ENCODE measurements at regions not wholly inside any gene's neighbourhood (a gene's known extent, or its start where the extent isn't known, plus 50 kb on each side); places are given as distances from the start of the nearest gene placed in this dataset.

DNA sequence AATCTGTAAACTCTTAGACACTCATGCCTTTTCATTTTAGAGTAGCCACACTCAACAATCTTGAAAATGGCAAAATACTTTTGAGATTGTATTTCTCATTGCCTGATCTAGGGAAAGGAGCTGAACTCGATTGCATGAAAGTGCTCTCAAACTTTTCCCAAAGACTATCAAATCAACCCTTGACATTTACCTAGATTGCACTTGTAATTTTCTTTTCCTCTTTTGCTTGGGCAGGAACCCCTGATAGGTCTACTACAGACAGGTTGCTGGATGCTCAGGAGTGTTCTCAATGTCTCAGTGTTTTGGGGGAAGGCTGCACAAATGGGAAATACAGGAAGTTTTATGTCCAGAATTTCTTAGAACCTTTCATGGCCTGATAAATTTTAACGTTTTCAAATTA is 468.0 kb upstream of the GJE1 start:
- peaks cover 5% of the 10 kb centered on the region for H3K4me1 ChIP-seq (ENCODE audit: insufficient read depth, low read length)
- no peak overlapping the region for H3K4me3 ChIP-seq (ENCODE audit: low read length)
- H3K36me3 ChIP-seq (ENCODE audit: insufficient read depth, low read length) = no peaks in the 10 kb centered on the region
- H2AFZ ChIP-seq (ENCODE audit: low read depth, low read length) = no peak overlapping the region
- H3K27me3 ChIP-seq (ENCODE audit: insufficient read depth, low read length) = no peaks in the 10 kb centered on the region
- peaks cover 2% of the 10 kb centered on the region for H3K9me3 ChIP-seq (ENCODE audit: low read length)

DNA sequence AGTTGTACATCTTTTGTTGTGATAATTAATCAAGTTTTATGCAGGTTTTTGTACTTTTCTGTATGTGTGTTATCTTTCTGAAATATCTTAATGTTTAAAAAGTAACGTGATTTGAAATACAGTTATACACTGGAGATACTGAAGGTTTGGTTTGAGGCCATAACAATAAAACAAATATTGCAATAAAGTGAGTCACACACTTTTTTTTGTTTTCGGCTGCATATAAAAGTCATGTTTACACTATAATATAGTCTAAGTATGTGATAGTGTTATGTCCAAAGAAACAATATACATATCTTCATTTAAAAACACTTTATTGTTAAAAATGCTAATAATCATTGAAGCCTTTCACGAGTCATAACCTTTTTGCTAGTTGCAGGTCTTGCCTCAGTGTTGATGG is 473.1 kb upstream of the GJE1 start:
- H3K27me3 ChIP-seq (ENCODE audit: insufficient read depth, low read length) = no peaks in the 10 kb centered on the region
- no peak overlapping the region for H2AFZ ChIP-seq (ENCODE audit: low read depth, low read length)
- H3K4me3 ChIP-seq (ENCODE audit: low read length) = no peak overlapping the region
- H3K9me3 ChIP-seq (ENCODE audit: low read length) = no peaks in the 10 kb centered on the region
- H3K4me1 ChIP-seq (ENCODE audit: insufficient read depth, low read length) = no peaks in the 10 kb centered on the region
- H3K36me3 ChIP-seq (ENCODE audit: insufficient read depth, low read length) = no peaks in the 10 kb centered on the region

DNA sequence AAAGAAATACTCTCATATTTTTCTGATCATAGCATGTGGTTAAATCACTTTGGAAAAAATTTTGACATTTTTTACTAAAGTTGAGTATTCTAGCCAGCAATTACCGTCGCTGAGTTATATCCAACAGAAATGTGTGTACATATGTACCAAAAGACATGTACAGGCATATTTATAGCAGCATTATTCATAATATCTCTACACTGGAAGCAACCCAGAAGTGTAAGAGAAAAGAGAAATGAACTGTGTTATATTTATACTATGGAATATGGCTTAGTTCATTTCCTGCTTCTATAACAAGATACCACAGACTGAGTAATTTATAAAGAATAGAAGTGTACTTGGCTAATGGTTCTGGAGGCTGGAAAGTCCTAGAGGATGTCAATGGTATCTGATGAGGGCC is 474.0 kb upstream of the GJE1 start:
- Histone ChIP-seq H2AFZ (ENCODE audit: low read depth, low read length) (no peak overlapping the region), H3K27me3 (ENCODE audit: insufficient read depth, low read length) (no peaks in the 10 kb centered on the region), H3K4me1 (ENCODE audit: insufficient read depth, low read length) (no peaks in the 10 kb centered on the region), H3K9me3 (ENCODE audit: low read length) (no peaks in the 10 kb centered on the region), H3K4me3 (ENCODE audit: low read length) (no peak overlapping the region), H3K36me3 (ENCODE audit: insufficient read depth, low read length) (no peaks in the 10 kb centered on the region)

DNA sequence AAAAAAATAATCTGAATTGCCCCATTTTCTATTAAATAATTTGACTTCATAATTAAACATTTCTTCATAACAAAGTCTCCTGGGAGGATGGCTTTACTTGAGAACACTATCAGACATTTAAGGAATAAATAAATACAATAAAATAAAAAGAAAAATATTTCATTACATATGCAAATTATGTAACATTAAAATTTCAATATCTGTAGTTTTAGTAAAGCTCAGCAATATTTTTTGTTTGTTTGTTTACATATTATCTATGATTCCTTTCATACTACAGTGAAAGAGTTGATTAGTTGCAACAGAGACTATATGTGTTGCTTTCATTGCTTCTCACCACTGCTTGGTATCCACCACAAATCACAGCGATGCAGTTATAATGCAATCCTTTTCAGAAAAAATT is 474.9 kb upstream of the GJE1 start:
- H3K36me3 ChIP-seq (ENCODE audit: insufficient read depth, low read length) = no peaks in the 10 kb centered on the region
- H2AFZ ChIP-seq (ENCODE audit: low read depth, low read length) = no peak overlapping the region

DNA sequence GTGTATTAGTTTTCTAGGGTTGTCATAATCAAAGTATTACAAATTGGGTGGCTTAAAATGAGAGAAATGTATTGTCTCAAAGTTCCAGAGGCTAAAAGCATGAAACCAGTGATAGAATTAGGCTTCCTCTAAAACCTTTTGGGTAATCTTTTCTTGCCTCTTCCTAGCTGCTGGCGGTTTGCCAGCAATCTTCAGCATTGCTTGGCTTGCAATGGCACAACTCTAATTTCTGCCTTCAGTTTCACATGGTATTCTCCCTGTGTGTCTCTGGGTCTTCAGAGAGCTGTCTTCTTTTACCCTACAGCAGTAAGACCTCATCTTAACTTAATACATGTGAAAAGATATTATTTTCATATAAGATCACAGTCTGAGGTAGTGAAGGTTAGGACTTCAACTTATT is 479.1 kb upstream of the GJE1 start:
- H3K27me3 ChIP-seq (ENCODE audit: insufficient read depth, low read length) = no peaks in the 10 kb centered on the region
- H3K4me3 ChIP-seq (ENCODE audit: low read length) = no peak overlapping the region
- H3K4me1 ChIP-seq (ENCODE audit: insufficient read depth, low read length) = no peaks in the 10 kb centered on the region
- H3K36me3 ChIP-seq (ENCODE audit: insufficient read depth, low read length) = no peaks in the 10 kb centered on the region
- H2AFZ ChIP-seq (ENCODE audit: low read depth, low read length) = no peak overlapping the region
- H3K9me3 ChIP-seq (ENCODE audit: low read length) = no peaks in the 10 kb centered on the region

More for the DNA sequence above, 474.9 kb upstream of the GJE1 start:
- Histone ChIP-seq H3K27me3 (ENCODE audit: insufficient read depth, low read length) (no peaks in the 10 kb centered on the region), H3K4me1 (ENCODE audit: insufficient read depth, low read length) (no peaks in the 10 kb centered on the region), H3K4me3 (ENCODE audit: low read length) (no peak overlapping the region), H3K9me3 (ENCODE audit: low read length) (no peaks in the 10 kb centered on the region)

DNA sequence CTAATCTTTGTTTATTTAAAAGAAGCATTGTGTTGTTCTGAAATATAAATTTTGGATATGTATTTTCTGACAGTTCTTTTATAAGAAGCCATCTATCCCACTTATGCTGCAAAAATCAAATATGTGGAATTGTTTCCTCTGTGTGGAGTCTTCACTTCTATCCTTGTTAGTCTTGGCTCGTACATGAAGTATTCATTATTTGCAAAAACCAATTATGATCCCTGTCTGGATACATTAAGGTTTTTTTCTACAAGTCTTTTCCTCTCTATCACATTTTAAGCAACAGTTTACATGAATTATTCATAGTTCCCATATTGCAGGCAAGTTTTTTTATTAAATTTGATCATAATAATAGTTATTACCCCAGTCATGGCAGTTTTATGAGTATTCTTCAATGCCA is 490.8 kb upstream of the GJE1 start:
- Histone ChIP-seq H3K4me3 (ENCODE audit: low read length) (no peak overlapping the region), H3K4me1 (ENCODE audit: insufficient read depth, low read length) (peaks cover 4% of the 10 kb centered on the region), H3K27me3 (ENCODE audit: insufficient read depth, low read length) (no peaks in the 10 kb centered on the region)

DNA sequence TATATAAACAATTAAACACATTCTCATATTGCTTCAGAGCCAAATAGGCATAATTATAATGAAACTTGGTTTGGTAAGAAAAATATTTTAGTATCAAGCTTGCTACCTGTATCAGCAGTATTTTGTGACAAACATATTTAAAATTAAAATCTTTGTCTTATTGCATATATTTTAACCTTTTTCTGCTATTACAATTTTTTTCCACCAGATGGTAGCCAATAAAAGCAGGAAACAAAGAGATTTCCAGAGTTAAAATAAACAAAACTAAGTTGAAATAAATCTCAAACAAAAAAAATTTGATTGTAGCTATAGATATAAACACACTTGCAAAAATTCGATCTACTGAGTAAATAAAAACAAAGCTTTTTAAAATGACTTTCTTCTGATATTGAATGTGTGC is 491.3 kb upstream of the GJE1 start:
- H3K27me3 ChIP-seq (ENCODE audit: insufficient read depth, low read length) = no peaks in the 10 kb centered on the region
- no peaks in the 10 kb centered on the region for H3K9me3 ChIP-seq (ENCODE audit: low read length)
- no peak overlapping the region for H2AFZ ChIP-seq (ENCODE audit: low read depth, low read length)
- H3K4me1 ChIP-seq (ENCODE audit: insufficient read depth, low read length) = peaks cover 4% of the 10 kb centered on the region
- H3K36me3 ChIP-seq (ENCODE audit: insufficient read depth, low read length) = no peaks in the 10 kb centered on the region
- no peak overlapping the region for H3K4me3 ChIP-seq (ENCODE audit: low read length)

More for the DNA sequence above, 490.8 kb upstream of the GJE1 start:
- no peaks in the 10 kb centered on the region for H3K36me3 ChIP-seq (ENCODE audit: insufficient read depth, low read length)
- H2AFZ ChIP-seq (ENCODE audit: low read depth, low read length) = no peak overlapping the region
- H3K9me3 ChIP-seq (ENCODE audit: low read length) = no peaks in the 10 kb centered on the region

DNA sequence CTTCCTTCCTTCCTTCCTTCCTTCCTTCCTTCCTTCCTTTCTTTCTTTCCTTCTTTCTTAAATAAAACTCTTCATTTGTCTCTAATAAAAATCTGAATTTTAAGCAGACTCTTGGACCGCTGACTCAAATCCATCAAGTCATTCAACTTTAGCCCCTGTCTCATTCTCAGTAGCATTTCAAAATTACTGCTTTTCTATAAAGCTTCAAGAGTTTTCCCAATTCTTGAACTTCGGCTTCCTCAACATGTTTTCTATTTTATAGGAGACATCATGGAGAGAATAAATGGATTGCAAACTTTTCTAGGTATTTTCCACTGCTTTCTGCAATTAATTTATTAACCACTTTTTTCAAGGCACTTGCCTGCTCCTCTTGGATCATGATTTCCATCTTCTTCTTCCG is 497.1 kb upstream of the GJE1 start:
- Histone ChIP-seq H2AFZ (ENCODE audit: low read depth, low read length) (no peak overlapping the region), H3K27me3 (ENCODE audit: insufficient read depth, low read length) (no peaks in the 10 kb centered on the region), H3K4me3 (ENCODE audit: low read length) (no peak overlapping the region), H3K4me1 (ENCODE audit: insufficient read depth, low read length) (peaks cover 4% of the 10 kb centered on the region), H3K36me3 (ENCODE audit: insufficient read depth, low read length) (no peaks in the 10 kb centered on the region), H3K9me3 (ENCODE audit: low read length) (no peaks in the 10 kb centered on the region)

DNA sequence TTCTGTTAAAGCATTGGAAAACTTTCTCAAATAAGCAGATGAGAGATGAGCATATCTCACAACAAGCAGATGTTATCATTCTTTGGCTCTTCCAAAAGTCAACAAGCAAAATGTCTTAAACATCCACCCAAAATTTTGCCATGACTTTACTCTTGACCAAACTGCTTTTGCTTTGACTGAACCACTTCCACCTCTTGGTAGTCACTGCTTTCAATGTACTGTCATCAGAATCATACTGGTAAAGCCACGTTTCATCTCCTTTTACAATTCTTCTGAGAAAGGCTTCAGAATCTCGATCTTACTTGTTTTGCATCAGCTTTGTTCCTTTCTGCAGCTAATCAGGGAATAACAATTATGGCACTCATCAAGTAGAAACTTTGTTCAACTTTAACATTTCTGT is 498.5 kb upstream of the GJE1 start:
- Histone ChIP-seq H3K27me3 (ENCODE audit: insufficient read depth, low read length) (no peaks in the 10 kb centered on the region), H3K4me1 (ENCODE audit: insufficient read depth, low read length) (peaks cover 4% of the 10 kb centered on the region), H3K4me3 (ENCODE audit: low read length) (no peak overlapping the region), H2AFZ (ENCODE audit: low read depth, low read length) (no peak overlapping the region), H3K9me3 (ENCODE audit: low read length) (no peaks in the 10 kb centered on the region), H3K36me3 (ENCODE audit: insufficient read depth, low read length) (no peaks in the 10 kb centered on the region)

DNA sequence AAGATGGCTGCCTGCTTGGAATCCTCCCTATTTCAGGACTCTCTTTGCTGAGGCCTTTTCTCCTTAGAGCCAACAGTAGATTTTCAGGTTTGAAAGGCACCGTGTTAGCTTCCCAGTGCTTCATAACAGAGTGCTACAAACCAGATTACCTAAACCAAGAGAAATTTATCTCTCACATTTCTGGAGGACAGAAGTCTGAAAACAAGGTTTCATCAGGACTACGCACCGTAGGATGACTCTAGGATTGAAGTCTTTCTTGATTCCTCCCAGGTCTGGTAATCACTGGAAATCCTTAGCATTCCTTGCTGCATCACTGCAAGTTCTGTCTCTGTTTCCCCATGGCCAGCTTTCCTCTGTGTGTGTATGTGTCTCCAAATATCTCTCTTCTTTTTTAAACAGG is 508.4 kb upstream of the GJE1 start:
- Histone ChIP-seq H2AFZ (ENCODE audit: low read depth, low read length) (no peak overlapping the region), H3K9me3 (ENCODE audit: low read length) (no peaks in the 10 kb centered on the region), H3K4me3 (ENCODE audit: low read length) (no peak overlapping the region), H3K27me3 (ENCODE audit: insufficient read depth, low read length) (no peaks in the 10 kb centered on the region), H3K36me3 (ENCODE audit: insufficient read depth, low read length) (no peaks in the 10 kb centered on the region), H3K4me1 (ENCODE audit: insufficient read depth, low read length) (no peaks in the 10 kb centered on the region)

DNA sequence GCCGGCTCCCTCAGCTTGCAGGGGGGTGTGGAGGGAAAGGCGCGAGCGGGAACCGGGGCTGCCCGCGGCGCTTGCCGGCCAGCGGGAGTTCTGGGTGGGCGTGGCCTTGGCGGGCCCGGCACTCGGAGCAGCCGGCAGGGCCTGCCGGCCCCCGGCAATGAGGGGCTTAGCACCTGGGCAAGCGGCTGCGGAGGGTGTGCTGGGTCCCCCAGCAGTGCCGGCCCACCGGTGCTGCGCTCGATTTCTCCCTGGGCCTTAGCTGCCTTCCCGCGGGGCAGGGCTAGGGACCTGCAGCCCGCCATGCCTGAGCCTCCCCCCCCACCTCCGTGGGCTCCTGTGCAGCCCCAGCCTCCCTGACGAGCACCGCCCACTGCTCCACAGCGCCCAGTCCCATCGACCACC is 514.5 kb upstream of the GJE1 start:
- Histone ChIP-seq H3K9me3 (ENCODE audit: low read length) (no peaks in the 10 kb centered on the region), H3K36me3 (ENCODE audit: insufficient read depth, low read length) (no peaks in the 10 kb centered on the region), H3K4me3 (ENCODE audit: low read length) (no peak overlapping the region), H3K27me3 (ENCODE audit: insufficient read depth, low read length) (no peaks in the 10 kb centered on the region), H2AFZ (ENCODE audit: low read depth, low read length) (no peak overlapping the region), H3K4me1 (ENCODE audit: insufficient read depth, low read length) (no peaks in the 10 kb centered on the region)

DNA sequence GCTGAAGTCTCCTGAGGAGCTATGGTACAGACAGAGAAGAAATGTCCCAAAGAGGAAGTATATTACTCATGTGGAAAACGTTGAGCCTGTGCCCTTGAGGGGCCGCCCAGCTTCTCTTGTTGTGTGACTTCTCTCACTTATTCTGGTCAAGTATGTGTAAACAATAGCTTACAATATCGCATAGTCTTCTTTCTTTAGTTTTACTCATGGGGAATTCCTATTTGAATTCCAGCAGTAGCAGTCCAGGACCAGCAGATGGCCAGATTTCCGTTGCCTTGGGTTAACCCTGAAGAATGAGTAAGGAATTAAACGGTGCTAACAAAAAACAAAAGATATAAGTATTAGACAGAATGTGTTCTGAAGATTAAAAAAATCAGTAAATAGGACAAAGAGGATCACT is 522.0 kb upstream of the GJE1 start:
- no peak overlapping the region for H2AFZ ChIP-seq (ENCODE audit: low read depth, low read length)
- H3K4me3 ChIP-seq (ENCODE audit: low read length) = no peak overlapping the region

DNA sequence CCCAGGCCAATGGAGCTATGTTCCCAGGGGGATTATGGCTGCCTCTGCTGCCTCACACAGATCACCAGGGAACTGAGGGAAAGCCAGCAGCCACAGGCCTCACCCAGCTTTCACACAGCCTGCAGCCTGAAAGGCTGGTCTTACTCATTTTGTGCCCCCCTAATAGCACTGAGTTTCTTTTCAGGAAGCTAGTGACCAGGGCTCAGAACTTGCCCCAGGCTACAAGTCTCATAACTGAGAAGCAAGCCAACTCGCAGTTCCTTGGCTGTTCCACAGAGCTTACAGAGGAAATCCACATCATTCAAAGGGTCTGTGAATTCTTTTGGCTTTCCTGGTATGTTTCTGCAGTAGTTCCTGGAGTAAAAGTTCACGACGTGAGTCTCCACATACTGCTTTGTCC is 524.8 kb upstream of the GJE1 start:
- no peaks in the 10 kb centered on the region for H3K4me1 ChIP-seq (ENCODE audit: insufficient read depth, low read length)
- H3K4me3 ChIP-seq (ENCODE audit: low read length) = no peak overlapping the region
- H3K9me3 ChIP-seq (ENCODE audit: low read length) = no peaks in the 10 kb centered on the region
- H3K27me3 ChIP-seq (ENCODE audit: insufficient read depth, low read length) = no peaks in the 10 kb centered on the region
- H2AFZ ChIP-seq (ENCODE audit: low read depth, low read length) = no peak overlapping the region
- no peaks in the 10 kb centered on the region for H3K36me3 ChIP-seq (ENCODE audit: insufficient read depth, low read length)

More for the DNA sequence above, 522.0 kb upstream of the GJE1 start:
- H3K27me3 ChIP-seq (ENCODE audit: insufficient read depth, low read length) = no peaks in the 10 kb centered on the region
- H3K36me3 ChIP-seq (ENCODE audit: insufficient read depth, low read length) = no peaks in the 10 kb centered on the region
- no peaks in the 10 kb centered on the region for H3K9me3 ChIP-seq (ENCODE audit: low read length)
- H3K4me1 ChIP-seq (ENCODE audit: insufficient read depth, low read length) = no peaks in the 10 kb centered on the region

DNA sequence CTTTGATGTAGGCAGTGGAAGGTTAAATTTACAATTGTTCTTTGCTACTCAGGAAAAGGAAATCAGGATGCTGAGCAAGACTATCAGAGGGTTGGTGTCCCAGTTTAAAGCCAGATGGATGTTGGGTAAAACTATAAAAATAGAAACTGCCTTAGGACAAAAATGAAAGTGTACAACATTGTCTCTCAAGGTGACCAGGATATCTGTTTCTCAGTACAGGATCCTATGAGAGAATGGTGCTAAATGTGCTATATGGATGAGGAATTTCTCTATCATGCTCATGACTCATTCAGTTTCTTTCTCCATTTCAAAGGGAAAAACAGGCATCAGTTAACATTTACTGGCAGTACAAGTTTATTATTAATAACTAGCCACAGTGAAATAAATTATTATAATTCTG is 534.2 kb upstream of the GJE1 start:
- Histone ChIP-seq H3K4me3 (ENCODE audit: low read length) (no peak overlapping the region), H3K4me1 (ENCODE audit: insufficient read depth, low read length) (no peaks in the 10 kb centered on the region), H3K27me3 (ENCODE audit: insufficient read depth, low read length) (no peaks in the 10 kb centered on the region), H3K9me3 (ENCODE audit: low read length) (no peaks in the 10 kb centered on the region), H3K36me3 (ENCODE audit: insufficient read depth, low read length) (no peaks in the 10 kb centered on the region), H2AFZ (ENCODE audit: low read depth, low read length) (no peak overlapping the region)

Measured in neuron (in vitro differentiated cells).